Ascending aorta (tissue), 2 donors: ENCODE measurements at regions not wholly inside any gene's neighbourhood (a gene's known extent, or its start where the extent isn't known, plus 50 kb on each side); places are given as distances from the start of the nearest gene placed in this dataset.

Source experiments
- DNase-seq, 2 donors: peaks; one replicate each; pipeline ENCODE4 v3.0.0-alpha.2; 2019; ENCODE audit warnings: low spot score in 2 of 2
- H3K27ac ChIP-seq, 2 donors: fragments of 200-600 bp; sonication (generic); one replicate each; pipeline ENCODE4 v1.5.1; 2016 to 2017; ENCODE audit warnings: mild to moderate bottlenecking in 1 of 2
- H3K27me3 ChIP-seq: fragments of 200-600 bp; sonication (generic); one replicate; pipeline ENCODE4 v1.5.1; 2017
- H3K36me3 ChIP-seq, 2 donors: fragments of 200-600 bp; sonication (generic); one replicate each; pipeline ENCODE4 v1.5.1; 2016
- H3K4me1 ChIP-seq, 2 donors: fragments of 200-600 bp; sonication (generic); one replicate each; pipeline ENCODE4 v1.5.1; 2016 to 2017; ENCODE audit warnings: mild to moderate bottlenecking in 1 of 2
- H3K4me3 ChIP-seq, 2 donors: fragments of 200-600 bp; sonication (generic); one replicate each; pipeline ENCODE4 v1.5.1; 2016 to 2017; ENCODE audit warnings: mild to moderate bottlenecking in 1 of 2
- H3K9me3 ChIP-seq, 2 donors: fragments of 200-600 bp; sonication (generic); one replicate each; pipeline ENCODE4 v1.5.1; 2016
- CTCF ChIP-seq, 3 experiments: fragments of 200-600 bp in 2 of 3; fragments of 450-650 bp in 1 of 3; sonication (generic) in 2 of 3; IDR thresholded peaks; one replicate each; pipeline ENCODE4 v1.5.1; 2016 to 2019; ENCODE audit warnings: antibody characterized with exemption in 3 of 3, mild to moderate bottlenecking in 1 of 3, moderate library complexity in 1 of 3
- intact Hi-C: fragments of 100-400 bp; cut with DNase I; formaldehyde crosslinking; loops from one replicate; pipeline ENCODE4 v1.15.1; 2023

GRCh38 chr10:132471125-132471451 lies 66.5 kb upstream of the INPP5A start:
- Histone ChIP-seq H3K4me1 (peaks cover 5 to 14% of the 10 kb centered on the region in 2 donors), H3K9me3 (peaks cover 0 to 4% of the 10 kb centered on the region in 2 donors)

GRCh38 chr10:132471484-132471883 lies 66.1 kb upstream of the INPP5A start:
- H3K27ac ChIP-seq: no peak overlapping the region
- H3K36me3 ChIP-seq: no peaks in the 10 kb centered on the region
- DNase-seq: no peak
- H3K9me3 ChIP-seq: peaks cover 0 to 4% of the 10 kb centered on the region in 2 donors
- H3K4me1 ChIP-seq: peaks cover 5 to 11% of the 10 kb centered on the region in 2 donors
- TF ChIP-seq CTCF (IDR thresholded peaks at IDR 0.05): no peak
- intact Hi-C loops: no loop called here
- H3K4me3 ChIP-seq: no peak overlapping the region
- no peaks in the 10 kb centered on the region for H3K27me3 ChIP-seq

More at GRCh38 chr10:132471125-132471451, 66.5 kb upstream of the INPP5A start:
- no peak for TF ChIP-seq CTCF (IDR thresholded peaks at IDR 0.05)
- H3K4me3 ChIP-seq: no peak overlapping the region
- H3K36me3 ChIP-seq: no peaks in the 10 kb centered on the region
- intact Hi-C loops: no loop called here
- no peak overlapping the region for H3K27ac ChIP-seq
- DNase-seq: no peak
- H3K27me3 ChIP-seq: no peaks in the 10 kb centered on the region

- Histone ChIP-seq H3K9me3 (peaks cover 0 to 4% of the 10 kb centered on the region in 2 donors), H3K4me3 (no peak overlapping the region), H3K27ac (no peak overlapping the region), H3K36me3 (no peaks in the 10 kb centered on the region), H3K4me1 (no peaks in the 10 kb centered on the region), H3K27me3 (peaks cover 4% of the 10 kb centered on the region)
- no peak for TF ChIP-seq CTCF (IDR thresholded peaks at IDR 0.05)
- intact Hi-C loops: no loop called here
- DNase-seq: no peak
These were observed 62.5 kb upstream of the INPP5A start for GRCh38 chr10:132475086-132475485.

GRCh38 chr10:132476146-132477065 lies 61.2 kb upstream of the INPP5A start:
- TF ChIP-seq CTCF (IDR thresholded peaks at IDR 0.05): no peak
- Histone ChIP-seq H3K36me3 (no peaks in the 10 kb centered on the region), H3K4me3 (no peak overlapping the region), H3K4me1 (no peaks in the 10 kb centered on the region), H3K9me3 (peaks cover 0 to 4% of the 10 kb centered on the region in 2 donors), H3K27me3 (peaks cover 4% of the 10 kb centered on the region), H3K27ac (no peak overlapping the region)
- intact Hi-C loops: no loop called here
- DNase-seq: no peak

GRCh38 chr10:132477066-132477397 lies 60.6 kb upstream of the INPP5A start:
- no peak for DNase-seq
- peaks cover 0 to 2% of the 10 kb centered on the region in 2 donors for H3K9me3 ChIP-seq
- peaks cover 4% of the 10 kb centered on the region for H3K27me3 ChIP-seq
- TF ChIP-seq CTCF (IDR thresholded peaks at IDR 0.05): no peak
- H3K4me3 ChIP-seq: no peak overlapping the region
- H3K36me3 ChIP-seq: no peaks in the 10 kb centered on the region
- H3K4me1 ChIP-seq: no peaks in the 10 kb centered on the region
- H3K27ac ChIP-seq: no peak overlapping the region
- intact Hi-C loops: no loop called here
